Mesothelial cell of epicardium (in vitro differentiated cells): ENCODE measurements at regions not wholly inside any gene's neighbourhood (a gene's known extent, or its start where the extent isn't known, plus 50 kb on each side); places are given as distances from the start of the nearest gene placed in this dataset.

ENCODE experiments used
- DNase-seq, 2 experiments: peaks; one replicate each; pipeline ENCODE4 v3.0.0; 2021; ENCODE audit warnings: low spot score in 2 of 2; ENCODE audit not compliant: unreplicated experiment in 2 of 2
- H3K27ac Mint-ChIP-seq: 2 replicates; pipeline ENCODE4 v1.8.0; 2021; ENCODE audit warnings: mixed read lengths
- H3K27me3 Mint-ChIP-seq: 2 replicates; pipeline ENCODE4 v1.8.0; 2021; ENCODE audit warnings: low read depth, mixed read lengths
- H3K36me3 Mint-ChIP-seq: 2 replicates; pipeline ENCODE4 v1.8.0; 2021; ENCODE audit warnings: mixed read lengths
- H3K4me1 Mint-ChIP-seq: 2 replicates; pipeline ENCODE4 v1.8.0; 2021; ENCODE audit warnings: mixed read lengths
- H3K4me3 Mint-ChIP-seq: 2 replicates; pipeline ENCODE4 v1.8.0; 2021; ENCODE audit warnings: mild to moderate bottlenecking, moderate library complexity, mixed read lengths
- H3K9me3 Mint-ChIP-seq: 2 replicates; pipeline ENCODE4 v1.8.0; 2021; ENCODE audit warnings: mixed read lengths
- TF ChIP-seq, protein P1 (sequence below): fragments of 200-600 bp; sonication (generic); IDR thresholded peaks from one replicate; pipeline ENCODE4 v1.5.0; 2021; ENCODE audit warnings: antibody characterized with exemption; ENCODE audit not compliant: unreplicated experiment

- Mint-ChIP-seq H3K9me3 (peaks cover 14% of the 10 kb centered on the region), H3K27me3 (no peaks in the 10 kb centered on the region), H3K4me3 (no peak overlapping the region), H3K36me3 (no peaks in the 10 kb centered on the region), H3K27ac (no peak overlapping the region), H3K4me1 (peaks cover 25% of the 10 kb centered on the region)
- DNase-seq, result no peak
- TF ChIP-seq, protein P1, sequence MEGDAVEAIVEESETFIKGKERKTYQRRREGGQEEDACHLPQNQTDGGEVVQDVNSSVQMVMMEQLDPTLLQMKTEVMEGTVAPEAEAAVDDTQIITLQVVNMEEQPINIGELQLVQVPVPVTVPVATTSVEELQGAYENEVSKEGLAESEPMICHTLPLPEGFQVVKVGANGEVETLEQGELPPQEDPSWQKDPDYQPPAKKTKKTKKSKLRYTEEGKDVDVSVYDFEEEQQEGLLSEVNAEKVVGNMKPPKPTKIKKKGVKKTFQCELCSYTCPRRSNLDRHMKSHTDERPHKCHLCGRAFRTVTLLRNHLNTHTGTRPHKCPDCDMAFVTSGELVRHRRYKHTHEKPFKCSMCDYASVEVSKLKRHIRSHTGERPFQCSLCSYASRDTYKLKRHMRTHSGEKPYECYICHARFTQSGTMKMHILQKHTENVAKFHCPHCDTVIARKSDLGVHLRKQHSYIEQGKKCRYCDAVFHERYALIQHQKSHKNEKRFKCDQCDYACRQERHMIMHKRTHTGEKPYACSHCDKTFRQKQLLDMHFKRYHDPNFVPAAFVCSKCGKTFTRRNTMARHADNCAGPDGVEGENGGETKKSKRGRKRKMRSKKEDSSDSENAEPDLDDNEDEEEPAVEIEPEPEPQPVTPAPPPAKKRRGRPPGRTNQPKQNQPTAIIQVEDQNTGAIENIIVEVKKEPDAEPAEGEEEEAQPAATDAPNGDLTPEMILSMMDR, result no peak
Observed at GRCh38 chr12:63029676-63030075, 94.7 kb upstream of the PPM1H start.

GRCh38 chr12:63028951-63029350 is 94.0 kb upstream of the PPM1H start:
- Mint-ChIP-seq H3K4me3 (no peak overlapping the region), H3K9me3 (peaks cover 14% of the 10 kb centered on the region), H3K27ac (no peak overlapping the region), H3K4me1 (peaks cover 25% of the 10 kb centered on the region), H3K27me3 (no peaks in the 10 kb centered on the region), H3K36me3 (no peaks in the 10 kb centered on the region)
- TF ChIP-seq, protein P1, result no peak
- DNase-seq, result no peak

- H3K27ac Mint-ChIP-seq, result no peak overlapping the region
- DNase-seq, result no peak
- no peaks in the 10 kb centered on the region for H3K36me3 Mint-ChIP-seq
- no peaks in the 10 kb centered on the region for H3K27me3 Mint-ChIP-seq
- TF ChIP-seq, protein P1, result no peak
- H3K9me3 Mint-ChIP-seq, result no peaks in the 10 kb centered on the region
- no peak overlapping the region for H3K4me3 Mint-ChIP-seq
- H3K4me1 Mint-ChIP-seq, result peaks cover 27% of the 10 kb centered on the region
Observed at GRCh38 chr12:63025116-63025515, 90.2 kb upstream of the PPM1H start.

DNA sequence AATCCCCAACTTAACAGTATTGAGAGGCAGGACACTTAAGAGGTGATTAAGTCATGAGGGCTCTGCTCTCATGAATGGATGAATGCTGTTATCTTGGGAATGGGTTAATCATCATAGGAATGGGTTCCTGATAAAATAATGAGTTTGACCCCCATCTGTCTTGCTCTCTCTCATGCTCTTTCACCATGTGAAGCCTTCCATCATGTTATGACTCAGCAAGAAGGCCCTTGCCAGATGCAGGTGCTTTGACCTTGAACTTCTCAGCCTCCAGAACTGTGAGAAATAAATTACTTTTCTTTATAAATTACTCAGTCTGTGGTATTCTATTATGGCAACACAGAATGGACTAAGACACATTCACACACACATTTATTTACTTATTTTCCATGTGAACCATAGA is 89.0 kb upstream of the PPM1H start:
- no peak overlapping the region for H3K4me3 Mint-ChIP-seq
- H3K36me3 Mint-ChIP-seq, result no peaks in the 10 kb centered on the region
- H3K27me3 Mint-ChIP-seq, result no peaks in the 10 kb centered on the region
- peaks cover 29% of the 10 kb centered on the region for H3K4me1 Mint-ChIP-seq
- TF ChIP-seq, protein P1, result no peak
- H3K9me3 Mint-ChIP-seq, result no peaks in the 10 kb centered on the region
- no peak overlapping the region for H3K27ac Mint-ChIP-seq
- DNase-seq, result no peak

GRCh38 chr12:63021116-63021515 is 86.2 kb upstream of the PPM1H start:
- H3K27ac Mint-ChIP-seq, result no peak overlapping the region
- TF ChIP-seq, protein P1, result no peak
- H3K4me3 Mint-ChIP-seq, result no peak overlapping the region
- no peaks in the 10 kb centered on the region for H3K36me3 Mint-ChIP-seq
- H3K27me3 Mint-ChIP-seq, result no peaks in the 10 kb centered on the region
- H3K9me3 Mint-ChIP-seq, result no peaks in the 10 kb centered on the region
- DNase-seq, result no peak
- peaks cover 14% of the 10 kb centered on the region for H3K4me1 Mint-ChIP-seq

- H3K27me3 Mint-ChIP-seq, result no peaks in the 10 kb centered on the region
- no peak for DNase-seq
- H3K4me1 Mint-ChIP-seq, result peaks cover 6% of the 10 kb centered on the region
- no peak overlapping the region for H3K27ac Mint-ChIP-seq
- TF ChIP-seq, protein P1, result no peak
- no peaks in the 10 kb centered on the region for H3K36me3 Mint-ChIP-seq
- H3K9me3 Mint-ChIP-seq, result no peaks in the 10 kb centered on the region
- no peak overlapping the region for H3K4me3 Mint-ChIP-seq
Observed at GRCh38 chr12:63020269-63020668, 85.3 kb upstream of the PPM1H start.
